MCF 10A (cell line): ENCODE measurements at regions not wholly inside any gene's neighbourhood (a gene's known extent, or its start where the extent isn't known, plus 50 kb on each side); places are given as distances from the start of the nearest gene placed in this dataset.

Experiments
- BruUV-seq: library from RNA; stranded (reverse); fragments of 400-500 nt; replicated peaks from 2 replicates; lab custom pipeline; 2021; lab: Mats Ljungman, UMichigan
- CTCF ChIA-PET: fragments of 300-600 bp; sonication (Branson Sonifier 250); formaldehyde crosslinking; extraction: SDS; loops from one replicate; lab custom pipeline; 2021; ENCODE audit warnings: antibody characterized with exemption, inconsistent platforms; lab: Yijun Ruan, JAX
- POLR2A ChIA-PET: fragments of 300-600, 350-650 bp; sonication (Branson Sonifier 250); formaldehyde crosslinking; extraction: SDS; loops from one replicate; lab custom pipeline; 2020; ENCODE audit warnings: antibody characterized with exemption, inconsistent platforms; lab: Yijun Ruan, JAX
- DNase-seq: peaks from one replicate; pipeline ENCODE4 v3.0.0-alpha.2; 2018; ENCODE audit not compliant: unreplicated experiment
- H3K27ac Mint-ChIP-seq: one replicate; pipeline ENCODE4 v1.8.0; 2022; ENCODE audit warnings: mild to moderate bottlenecking, low read depth, mixed read lengths; ENCODE audit not compliant: unreplicated experiment
- H3K27me3 Mint-ChIP-seq: one replicate; pipeline ENCODE4 v1.8.0; 2022; ENCODE audit warnings: mixed read lengths; ENCODE audit not compliant: insufficient read depth, unreplicated experiment
- H3K36me3 Mint-ChIP-seq: one replicate; pipeline ENCODE4 v1.8.0; 2022; ENCODE audit warnings: mild to moderate bottlenecking, moderate library complexity, mixed read lengths; ENCODE audit not compliant: insufficient read depth, unreplicated experiment
- H3K4me1 Mint-ChIP-seq: one replicate; pipeline ENCODE4 v1.8.0; 2022; ENCODE audit warnings: mixed read lengths; ENCODE audit not compliant: insufficient read depth, unreplicated experiment
- H3K4me3 Mint-ChIP-seq: one replicate; pipeline ENCODE4 v1.8.0; 2022; ENCODE audit warnings: mild to moderate bottlenecking, moderate library complexity, mixed read lengths; ENCODE audit not compliant: unreplicated experiment
- H3K9me3 Mint-ChIP-seq: one replicate; pipeline ENCODE4 v1.8.0; 2022; ENCODE audit warnings: mixed read lengths; ENCODE audit not compliant: unreplicated experiment
- intact Hi-C: fragments of 100-400 bp; cut with micrococcal nuclease; formaldehyde crosslinking; loops from 2 replicates; pipeline ENCODE4 v1.14.1; 2022
- TF ChIP-seq, protein P1 (sequence below): fragments of 200-600 bp; IDR thresholded peaks from one replicate; pipeline ENCODE4 v1.8.0; 2022; ENCODE audit warnings: antibody characterized with exemption, mild to moderate bottlenecking; ENCODE audit not compliant: unreplicated experiment

DNA sequence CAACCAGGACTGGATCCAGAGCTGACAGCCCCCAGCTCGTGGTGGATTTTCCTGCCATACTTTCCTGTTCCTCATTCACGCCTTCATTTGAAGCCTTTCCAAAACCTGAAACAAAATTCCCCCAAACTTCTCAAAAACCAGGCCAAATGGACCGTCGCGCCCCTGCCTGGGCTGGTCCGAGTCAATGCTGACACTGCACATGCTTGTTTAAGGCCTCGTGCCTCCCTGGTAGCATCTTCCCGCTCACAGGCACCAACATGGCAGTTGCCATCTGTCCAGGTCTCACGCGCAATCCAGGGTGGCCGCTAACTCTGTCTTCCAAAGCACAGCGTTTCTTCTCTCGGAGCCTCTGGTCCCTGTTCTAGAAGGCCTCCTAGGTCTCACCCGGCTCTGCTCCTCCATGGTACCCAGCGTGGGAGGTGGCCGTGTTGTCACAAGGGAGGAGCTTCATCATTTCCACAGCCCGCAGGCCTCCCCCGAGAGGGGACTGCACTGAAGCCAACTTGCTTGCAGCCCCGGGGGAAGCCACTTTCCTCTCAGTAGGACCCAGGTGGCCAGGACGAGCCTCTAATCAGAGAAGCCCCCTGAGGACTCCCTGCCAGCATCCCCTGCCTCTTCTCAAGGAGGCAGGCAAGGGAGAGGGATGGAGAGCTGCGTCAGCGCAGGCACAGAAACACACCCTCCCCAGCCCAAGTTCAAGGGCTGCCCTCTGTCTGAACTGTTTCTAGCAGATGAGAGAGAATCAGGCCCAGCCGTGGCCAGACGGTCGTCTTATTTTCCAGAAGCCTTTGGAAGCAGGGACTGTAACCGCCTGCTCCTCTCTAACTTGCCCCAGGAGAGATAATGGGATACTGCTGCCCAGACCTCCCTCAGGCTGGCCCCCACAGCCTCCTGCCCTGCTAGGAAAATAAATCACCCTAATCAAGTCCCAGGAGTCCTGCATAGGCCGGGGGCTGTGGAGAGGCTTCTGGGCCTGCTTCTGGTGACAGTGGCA, 152.8 kb upstream of the TLE3 start:
- Mint-ChIP-seq H3K9me3 (no peaks in the 10 kb centered on the region), H3K36me3 (no peaks in the 10 kb centered on the region), H3K27me3 (peaks cover 5% of the 10 kb centered on the region), H3K4me1 (peaks cover 4% of the 10 kb centered on the region), H3K27ac (no peak overlapping the region), H3K4me3 (no peak overlapping the region)
- BruUV-seq: no TSS peak
- TF ChIP-seq, protein P1, sequence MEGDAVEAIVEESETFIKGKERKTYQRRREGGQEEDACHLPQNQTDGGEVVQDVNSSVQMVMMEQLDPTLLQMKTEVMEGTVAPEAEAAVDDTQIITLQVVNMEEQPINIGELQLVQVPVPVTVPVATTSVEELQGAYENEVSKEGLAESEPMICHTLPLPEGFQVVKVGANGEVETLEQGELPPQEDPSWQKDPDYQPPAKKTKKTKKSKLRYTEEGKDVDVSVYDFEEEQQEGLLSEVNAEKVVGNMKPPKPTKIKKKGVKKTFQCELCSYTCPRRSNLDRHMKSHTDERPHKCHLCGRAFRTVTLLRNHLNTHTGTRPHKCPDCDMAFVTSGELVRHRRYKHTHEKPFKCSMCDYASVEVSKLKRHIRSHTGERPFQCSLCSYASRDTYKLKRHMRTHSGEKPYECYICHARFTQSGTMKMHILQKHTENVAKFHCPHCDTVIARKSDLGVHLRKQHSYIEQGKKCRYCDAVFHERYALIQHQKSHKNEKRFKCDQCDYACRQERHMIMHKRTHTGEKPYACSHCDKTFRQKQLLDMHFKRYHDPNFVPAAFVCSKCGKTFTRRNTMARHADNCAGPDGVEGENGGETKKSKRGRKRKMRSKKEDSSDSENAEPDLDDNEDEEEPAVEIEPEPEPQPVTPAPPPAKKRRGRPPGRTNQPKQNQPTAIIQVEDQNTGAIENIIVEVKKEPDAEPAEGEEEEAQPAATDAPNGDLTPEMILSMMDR: no peak
- no peak for DNase-seq
- POLR2A ChIA-PET: no interaction called here
- intact Hi-C loops: no loop called here
- CTCF ChIA-PET: interaction anchor here (1.8 kb wide), 1 partner anchor 12 kb away, joined by 4 read pairs; no protein-coding TSS in a partner anchor

DNA sequence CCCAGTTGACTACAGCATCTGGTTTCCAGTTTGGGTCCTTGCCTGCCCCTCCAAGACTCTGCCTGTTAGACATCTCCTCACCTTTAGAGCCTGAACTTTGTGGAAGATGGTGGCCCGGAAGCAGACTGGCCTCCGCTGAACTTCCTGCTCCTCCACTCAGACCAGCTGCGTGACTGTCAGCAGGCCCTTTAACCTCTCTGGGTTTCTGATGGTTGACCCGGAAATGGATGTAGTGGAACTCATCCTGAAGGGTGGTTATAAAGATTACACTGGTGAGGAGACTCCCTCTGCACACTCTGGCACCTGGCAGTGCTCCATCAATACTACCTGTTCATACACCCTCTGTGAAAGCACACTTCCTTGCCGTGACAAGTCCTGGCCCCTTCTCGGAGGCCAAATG, 151.9 kb upstream of the TLE3 start:
- H3K36me3 Mint-ChIP-seq: no peaks in the 10 kb centered on the region
- no peaks in the 10 kb centered on the region for H3K27me3 Mint-ChIP-seq
- no peaks in the 10 kb centered on the region for H3K9me3 Mint-ChIP-seq
- H3K27ac Mint-ChIP-seq: no peak overlapping the region
- no TSS peak for BruUV-seq
- ChIA-PET POLR2A (no interaction called here), CTCF (no interaction called here)
- TF ChIP-seq, protein P1: no peak
- H3K4me3 Mint-ChIP-seq: no peak overlapping the region
- intact Hi-C loops: no loop called here
- no peak for DNase-seq
- peaks cover 9% of the 10 kb centered on the region for H3K4me1 Mint-ChIP-seq

DNA sequence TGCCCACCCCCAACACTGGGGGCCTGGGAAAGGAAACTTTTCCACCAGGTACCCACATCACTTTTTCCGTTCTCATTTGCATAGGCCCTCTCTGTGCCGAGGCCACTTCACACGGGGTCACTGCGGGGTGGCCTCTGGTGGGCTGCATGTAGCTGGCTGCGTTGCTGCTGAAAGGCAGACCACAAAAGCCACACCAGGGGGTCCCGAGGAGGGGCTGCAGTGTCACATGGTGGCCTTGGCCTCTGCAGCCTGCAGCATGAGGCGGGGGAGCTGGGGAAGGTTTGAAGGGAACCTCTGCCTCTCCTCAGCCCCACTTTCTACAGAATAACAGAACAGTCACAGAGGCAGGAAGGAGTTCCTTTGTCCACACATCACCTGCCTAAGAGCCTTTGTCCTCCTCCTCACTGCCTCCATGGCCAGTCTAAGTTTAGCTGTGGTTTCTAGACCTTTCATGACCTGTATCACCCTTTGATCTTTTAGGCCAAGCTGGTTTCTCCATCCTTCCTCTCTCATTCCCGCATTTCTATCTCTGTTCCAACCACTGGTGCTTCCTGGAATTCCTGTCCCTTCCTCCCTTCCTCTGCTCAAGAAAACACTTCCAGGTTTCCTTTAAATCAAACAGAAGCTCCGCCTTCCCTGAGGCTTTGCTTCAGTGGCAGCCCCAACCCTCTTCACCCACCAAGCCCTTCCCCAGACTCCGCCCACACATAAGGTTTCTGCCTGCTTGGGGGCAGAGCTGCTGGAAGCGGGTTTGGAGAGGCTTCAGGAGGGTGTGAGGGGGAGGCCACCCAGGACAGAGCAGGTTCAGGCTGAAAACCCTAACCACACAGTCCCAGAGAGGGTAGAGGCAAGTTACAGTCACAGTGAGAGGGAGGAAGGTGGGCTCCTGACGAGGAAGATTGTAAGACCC, 150.7 kb upstream of the TLE3 start:
- no TSS peak for BruUV-seq
- peaks cover 12% of the 10 kb centered on the region for H3K4me1 Mint-ChIP-seq
- TF ChIP-seq, protein P1: no peak

DNA sequence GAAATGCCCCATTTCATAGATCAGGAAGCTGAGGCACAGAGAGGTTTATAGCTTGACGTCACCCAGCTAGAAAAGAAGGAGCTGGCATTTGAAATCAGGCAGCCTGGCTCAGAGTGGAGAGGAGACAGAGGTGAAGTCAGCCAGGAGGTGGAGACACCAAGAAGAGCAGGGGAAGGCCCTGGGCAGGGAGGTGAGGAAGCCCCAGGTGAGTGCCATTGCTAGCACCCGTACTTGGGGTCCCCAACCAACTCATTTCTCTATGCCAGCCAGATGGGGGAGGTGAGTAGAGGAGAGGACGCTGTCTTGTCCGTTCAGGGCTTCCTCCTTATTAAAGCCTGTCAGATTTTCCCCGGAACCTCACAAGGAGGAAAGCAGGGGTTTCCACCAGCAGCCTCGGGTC, 149.6 kb upstream of the TLE3 start:
- Mint-ChIP-seq H3K4me3 (no peak overlapping the region), H3K4me1 (peaks cover 12% of the 10 kb centered on the region), H3K36me3 (no peaks in the 10 kb centered on the region), H3K27ac (no peak overlapping the region), H3K27me3 (no peaks in the 10 kb centered on the region), H3K9me3 (no peaks in the 10 kb centered on the region)
- BruUV-seq: no TSS peak
- TF ChIP-seq, protein P1: no peak
- ChIA-PET CTCF (interaction anchor here (0.6 kb wide), 2 partner anchors 31 to 519 kb away, joined by 3 read pairs; no protein-coding TSS in a partner anchor), POLR2A (no interaction called here)
- DNase-seq: no peak
- intact Hi-C loops: no loop called here

More for the DNA sequence above, 150.7 kb upstream of the TLE3 start:
- Mint-ChIP-seq H3K4me3 (no peak overlapping the region), H3K27me3 (no peaks in the 10 kb centered on the region), H3K27ac (no peak overlapping the region), H3K36me3 (no peaks in the 10 kb centered on the region), H3K9me3 (no peaks in the 10 kb centered on the region)
- no peak for DNase-seq
- POLR2A ChIA-PET: no interaction called here
- intact Hi-C loops: no loop called here
- CTCF ChIA-PET: no interaction called here
